ENCODE measurements at regions not wholly inside any gene's neighbourhood (a gene's known extent, or its start where the extent isn't known, plus 50 kb on each side); places are given as distances from the start of the nearest gene placed in this dataset.

DNA sequence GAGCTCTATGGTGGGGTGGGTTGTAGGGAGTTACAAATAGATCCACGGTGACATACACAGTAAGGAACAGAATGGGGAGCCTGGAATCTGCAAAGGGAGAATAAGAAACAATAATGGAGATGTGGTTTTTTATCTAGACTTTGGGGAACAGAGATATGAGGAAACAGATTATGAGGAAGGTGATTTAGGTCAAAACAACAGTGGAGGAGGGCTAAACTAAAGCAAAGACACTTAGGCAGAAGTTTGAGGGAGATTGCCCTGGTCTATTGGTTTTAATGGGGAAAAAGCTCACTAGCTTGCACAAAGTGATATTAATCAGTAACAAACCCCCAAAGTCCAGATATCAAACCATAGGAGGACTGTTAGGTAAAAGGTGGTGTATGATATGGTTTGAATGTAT, 144.5 kb upstream of the DYRK2 start:
- DNase-seq = peak in 1 of 3 donors; percentile 24

GRCh38 chr12:67506739-67507138, 141.8 kb upstream of the DYRK2 start:
- no peak for DNase-seq

DNA sequence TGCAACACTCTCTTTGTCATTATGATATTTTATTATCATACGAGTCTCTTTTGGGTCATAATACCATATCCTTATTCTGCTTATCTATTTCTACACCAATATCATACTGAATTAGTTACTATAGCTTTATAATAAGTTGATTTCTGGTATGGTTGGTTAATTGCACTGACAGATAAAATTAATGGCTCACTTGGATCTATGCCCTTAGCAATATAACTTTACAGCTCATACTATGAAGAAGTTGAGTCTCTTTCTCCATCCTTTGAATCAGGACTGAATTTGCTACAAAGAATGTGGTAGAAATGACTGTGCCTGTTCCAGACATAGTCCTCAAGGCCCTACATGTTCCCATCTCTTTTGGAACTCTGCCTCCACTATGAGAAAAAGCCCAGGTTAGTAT, 139.7 kb upstream of the DYRK2 start:
- DNase-seq = no peak

GRCh38 chr12:67509666-67510386, 138.7 kb upstream of the DYRK2 start:
- DNase-seq = no peak

DNA sequence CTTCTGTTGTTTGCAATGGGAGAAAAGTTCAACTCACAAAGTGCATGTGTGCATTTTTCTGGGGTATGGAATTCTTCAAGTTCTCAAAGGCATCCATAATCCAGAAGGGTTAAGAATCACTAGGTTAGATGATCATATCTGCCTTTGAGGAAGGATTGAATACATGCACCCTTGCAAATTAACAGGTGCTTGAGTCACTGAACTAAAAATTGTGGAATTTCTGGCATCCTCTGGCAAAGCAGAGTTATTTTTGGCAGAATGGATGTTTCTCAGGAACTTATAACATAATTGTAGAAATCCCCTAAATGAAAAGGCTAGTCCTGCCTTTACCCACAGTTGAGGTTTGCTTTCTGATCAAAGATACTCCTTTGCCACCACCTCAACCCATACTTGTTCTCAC, 136.5 kb upstream of the DYRK2 start:
- no peak for DNase-seq

- no peak for DNase-seq
Measured at GRCh38 chr12:67514502-67514901, 134.0 kb upstream of the DYRK2 start.

DNA sequence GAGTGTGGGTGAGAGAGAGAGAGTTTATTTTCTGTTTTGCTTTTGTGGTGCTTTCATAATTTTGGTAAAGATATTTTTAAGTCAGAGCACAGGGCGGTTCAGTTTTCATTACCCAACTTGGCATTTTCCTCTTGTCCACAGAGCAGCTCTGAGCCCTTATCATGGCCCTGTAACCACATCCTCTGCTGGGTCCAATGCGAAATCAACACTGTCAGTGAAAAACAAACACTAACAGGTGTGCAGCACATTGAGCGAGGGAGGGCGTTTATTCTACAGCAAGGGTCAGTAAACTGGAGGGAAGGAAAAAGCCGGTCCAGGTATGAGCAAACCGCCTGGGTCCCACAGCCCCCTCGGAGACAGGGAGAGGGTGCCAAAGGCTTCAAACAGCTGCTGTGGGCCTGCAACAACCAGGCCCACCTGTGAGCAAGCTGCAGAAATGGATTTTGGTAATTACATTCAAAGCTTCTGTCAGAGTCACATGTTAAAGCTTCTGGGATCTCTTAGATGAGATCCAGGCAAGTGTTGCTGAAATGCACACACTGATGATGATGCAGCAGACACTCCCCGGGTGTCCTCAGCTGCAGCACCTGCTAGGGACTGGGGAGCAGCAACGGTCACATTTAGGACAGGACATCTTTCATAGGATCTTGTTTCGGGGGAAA, 132.7 kb upstream of the DYRK2 start:
- peak in 1 of 3 donors; percentile 23 for DNase-seq

- peak in 1 of 3 donors; percentile 14 for DNase-seq
Measured at GRCh38 chr12:67517181-67517887, 131.2 kb upstream of the DYRK2 start.

GRCh38 chr12:67519484-67520433, 128.8 kb upstream of the DYRK2 start:
- DNase-seq = no peak

- DNase-seq = no peak
Measured at GRCh38 chr12:67520606-67521005, 127.9 kb upstream of the DYRK2 start.

GRCh38 chr12:67522222-67522621, 126.3 kb upstream of the DYRK2 start:
- DNase-seq = no peak

GRCh38 chr12:67523538-67523937, 125.0 kb upstream of the DYRK2 start:
- no peak for DNase-seq

DNA sequence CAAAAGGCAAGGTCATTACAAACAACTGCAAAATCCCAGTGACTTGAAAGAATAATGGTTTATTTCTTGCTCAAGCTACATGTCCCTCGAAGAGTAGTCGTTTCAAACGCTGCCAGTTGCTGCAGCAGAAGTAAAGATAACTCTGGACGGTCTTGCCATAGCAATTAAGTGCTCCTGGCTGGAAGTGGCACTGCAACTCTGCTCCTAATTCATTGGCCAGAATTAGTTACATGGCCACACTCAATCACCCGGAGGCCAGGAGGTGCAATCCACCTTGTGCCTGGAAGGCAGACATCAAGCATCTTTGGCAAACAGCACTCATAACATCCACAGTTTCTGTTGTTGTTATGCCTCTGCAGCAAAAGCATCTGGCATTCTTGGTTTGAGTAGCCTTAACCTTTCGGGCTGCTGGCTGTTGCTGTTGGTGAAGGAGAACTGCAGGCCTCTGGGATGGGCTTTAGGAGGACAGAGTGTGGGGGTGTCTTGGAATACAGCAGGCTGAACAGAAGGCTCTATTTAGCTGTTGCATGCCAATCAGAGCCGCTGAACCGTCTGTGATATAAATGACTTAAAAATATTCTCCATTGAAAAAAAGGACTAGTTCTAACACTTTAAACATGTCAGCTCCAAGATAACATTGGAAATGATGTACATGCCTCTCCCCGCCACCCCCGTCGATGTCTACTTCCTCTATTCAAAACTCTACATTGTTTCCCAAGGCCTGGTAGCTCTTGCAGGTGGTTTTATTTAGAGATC, 123.5 kb upstream of the DYRK2 start:
- peak; percentile 36 to 64 (median 59) for DNase-seq

DNA sequence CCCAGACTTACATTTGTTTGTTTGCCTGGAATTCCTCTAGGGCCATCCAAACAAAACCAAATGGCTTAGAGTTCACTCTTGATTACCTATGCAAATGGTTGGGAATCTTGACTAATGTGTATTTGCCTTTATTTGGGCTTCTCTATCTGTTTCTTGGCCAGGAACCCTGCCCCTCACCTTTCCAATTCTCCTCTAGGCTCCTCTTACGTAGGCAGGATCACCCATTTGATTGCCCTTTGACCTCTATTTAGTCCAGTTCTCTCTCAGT, 123.0 kb upstream of the DYRK2 start:
- DNase-seq = no peak

DNA sequence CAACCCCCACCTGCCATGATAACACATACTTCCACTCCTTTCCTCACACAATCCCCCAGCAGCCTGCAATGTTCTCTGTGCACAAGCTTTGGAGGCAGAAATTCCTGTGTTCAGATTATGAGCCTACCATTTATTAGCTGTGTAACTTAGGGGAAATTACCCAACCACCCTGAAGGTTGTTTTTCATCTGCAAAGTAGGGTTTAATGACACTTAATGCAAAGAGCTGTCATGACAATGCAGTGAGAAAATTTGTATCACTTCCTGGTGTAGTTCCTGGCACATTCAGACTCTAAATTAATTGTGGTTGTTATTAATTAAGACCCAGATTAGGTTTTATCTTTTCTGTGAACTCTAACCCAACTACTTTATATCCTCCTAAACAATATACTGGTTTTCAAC, 122.4 kb upstream of the DYRK2 start:
- DNase-seq = no peak

- no peak for DNase-seq
Measured at GRCh38 chr12:67531051-67531450, 117.5 kb upstream of the DYRK2 start.

DNA sequence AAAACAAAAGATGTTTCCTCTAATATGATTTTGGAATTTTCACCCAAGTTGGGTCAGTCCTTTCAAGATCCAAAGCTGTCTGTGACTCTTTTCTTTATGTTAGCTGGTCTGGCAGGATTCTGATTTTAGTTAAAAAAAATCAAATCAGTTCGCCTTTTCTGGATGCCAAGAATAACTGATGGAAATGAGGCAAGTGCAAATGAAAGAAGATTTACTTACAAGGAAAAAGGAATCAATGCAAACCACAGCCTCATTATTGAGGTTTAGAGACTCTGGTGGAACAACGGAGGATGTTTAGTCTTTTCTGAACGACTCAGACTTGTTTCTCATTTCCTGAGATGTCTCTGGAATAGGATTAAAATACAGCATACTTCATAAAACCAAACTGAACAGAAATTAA, 117.0 kb upstream of the DYRK2 start:
- no peak for DNase-seq

- DNase-seq = no peak
Measured at GRCh38 chr12:67533159-67533558, 115.4 kb upstream of the DYRK2 start.

GRCh38 chr12:67534046-67534445, 114.5 kb upstream of the DYRK2 start:
- no peak for DNase-seq

DNA sequence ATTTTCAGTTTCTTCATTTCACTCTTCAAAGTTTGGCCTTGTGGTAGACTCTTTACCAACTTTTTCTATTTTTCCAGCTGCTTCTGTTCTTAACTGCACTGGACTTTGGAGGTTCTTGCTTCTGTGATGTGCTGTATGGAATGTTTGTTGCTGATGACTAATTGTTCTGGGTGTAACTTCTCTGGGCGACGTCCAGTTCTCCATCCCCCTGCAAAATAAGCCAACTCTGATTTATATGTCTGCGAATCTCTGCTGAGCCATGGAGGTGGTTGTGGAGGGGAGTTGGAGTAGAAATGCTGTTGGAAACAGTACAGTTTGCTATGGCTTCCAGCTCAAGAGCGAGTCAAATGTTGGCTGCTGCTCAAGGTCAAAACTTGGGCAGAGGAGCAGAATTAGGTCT, 113.9 kb upstream of the DYRK2 start:
- DNase-seq = no peak

GRCh38 chr12:67535176-67535575, 113.4 kb upstream of the DYRK2 start:
- no peak for DNase-seq

DNA sequence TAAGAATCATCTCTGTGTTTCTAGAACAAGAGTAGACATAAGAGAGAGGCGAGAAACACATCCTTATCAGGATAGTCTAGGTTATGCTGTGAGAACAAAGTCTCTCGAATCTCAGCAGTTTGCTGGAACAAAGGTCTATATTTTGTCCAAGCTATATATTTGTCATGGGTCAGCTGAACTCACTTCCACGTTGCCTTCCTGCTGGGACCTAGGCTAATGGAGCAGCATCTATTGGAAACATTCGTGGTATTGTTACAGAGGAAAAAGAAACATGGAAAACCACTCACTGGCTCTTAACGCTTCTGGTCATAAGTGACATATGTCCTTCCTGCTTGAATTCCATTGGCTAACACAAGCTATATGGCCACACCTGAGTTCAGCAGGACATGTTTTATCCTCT, 112.6 kb upstream of the DYRK2 start:
- DNase-seq = no peak
